OCI-LY1 (cell line): ENCODE measurements at regions not wholly inside any gene's neighbourhood (a gene's known extent, or its start where the extent isn't known, plus 50 kb on each side); places are given as distances from the start of the nearest gene placed in this dataset.

ENCODE experiments used
- H2AFZ ChIP-seq: fragments of 200-600 bp; sonication (generic), shearing (Covaris generic); 2 replicates; pipeline ENCODE4 v1.6.0; 2014; ENCODE audit warnings: antibody characterized with exemption, mild to moderate bottlenecking, low read length
- H3F3A ChIP-seq: fragments of 200-600 bp; sonication (generic), shearing (Covaris generic); 2 replicates; pipeline ENCODE4 v1.6.0; 2014; ENCODE audit warnings: mild to moderate bottlenecking, antibody characterized with exemption, low read length, moderate library complexity; ENCODE audit not compliant: insufficient read depth
- H3K27ac ChIP-seq: fragments of 200-600 bp; sonication (generic); 2 replicates; pipeline ENCODE4 v1.5.1; 2014; ENCODE audit warnings: low read length, mixed run types, mild to moderate bottlenecking, low read depth; ENCODE audit not compliant: poor library complexity, severe bottlenecking
- H3K27me3 ChIP-seq: fragments of 200-600 bp; sonication (generic); 2 replicates; pipeline ENCODE4 v1.6.0; 2014; ENCODE audit warnings: antibody characterized with exemption, mild to moderate bottlenecking, low read length, moderate library complexity; ENCODE audit not compliant: insufficient read depth
- H3K36me3 ChIP-seq: fragments of 200-600 bp; sonication (generic); 2 replicates; pipeline ENCODE4 v1.6.1; 2014; ENCODE audit warnings: mild to moderate bottlenecking, antibody characterized with exemption, low read length, moderate library complexity, mixed read lengths; ENCODE audit not compliant: insufficient read depth
- H3K4me1 ChIP-seq: fragments of 200-600 bp; sonication (generic); 2 replicates; pipeline ENCODE4 v1.5.1; 2014; ENCODE audit warnings: mild to moderate bottlenecking, low read length, moderate library complexity; ENCODE audit not compliant: insufficient read depth, severe bottlenecking
- H3K4me2 ChIP-seq: fragments of 200-600 bp; sonication (generic), shearing (Covaris generic); 2 replicates; pipeline ENCODE4 v1.6.1; 2014; ENCODE audit warnings: low read length
- H3K4me3 ChIP-seq: fragments of 200-600 bp; sonication (generic); 2 replicates; pipeline ENCODE4 v1.5.1; 2014; ENCODE audit warnings: low read length, low read depth, mild to moderate bottlenecking, mixed read lengths; ENCODE audit not compliant: poor library complexity, severe bottlenecking
- H3K79me2 ChIP-seq: fragments of 200-600 bp; shearing (Covaris generic); 2 replicates; pipeline ENCODE4 v1.6.1; 2016; ENCODE audit warnings: mixed run types, low read length, mixed read lengths; ENCODE audit not compliant: insufficient read depth
- H3K9ac ChIP-seq: fragments of 200-600 bp; sonication (generic), shearing (Covaris generic); 2 replicates; pipeline ENCODE4 v1.6.1; 2014; ENCODE audit warnings: mild to moderate bottlenecking, low read length, mixed read lengths
- H3K9me2 ChIP-seq: fragments of 200-600 bp; sonication (generic), shearing (Covaris generic); 2 replicates; pipeline ENCODE4 v1.6.1; 2014; ENCODE audit warnings: low read depth, mild to moderate bottlenecking, low read length, mixed read lengths
- H3K9me3 ChIP-seq: fragments of 200-600 bp; shearing (Covaris generic); 2 replicates; pipeline ENCODE4 v1.6.1; 2014; ENCODE audit warnings: low read length, mixed read lengths
- H4K20me1 ChIP-seq: fragments of 200-600 bp; sonication (generic), shearing (Covaris generic); 2 replicates; pipeline ENCODE4 v1.6.0; 2016; ENCODE audit warnings: mild to moderate bottlenecking, low read length; ENCODE audit not compliant: insufficient read depth
- CTCF ChIP-seq: fragments of 200-600 bp; sonication (generic), shearing (Covaris generic); IDR thresholded peaks from 2 replicates; pipeline ENCODE4 v1.5.1; 2017; ENCODE audit warnings: mild to moderate bottlenecking, antibody characterized with exemption, low read length, moderate library complexity, mixed read lengths
- EZH2 ChIP-seq: fragments of 200-600 bp; sonication (generic), shearing (Covaris generic); IDR thresholded peaks from 2 replicates; pipeline ENCODE4 v1.8.0; 2017; ENCODE audit warnings: borderline replicate concordance, mixed run types, mild to moderate bottlenecking, antibody characterized with exemption, low read length, moderate library complexity, mixed read lengths

GRCh38 chr7:131111081-131111576, 216.5 kb upstream of the MKLN1 start:
- no peak overlapping the region for H2AFZ ChIP-seq

GRCh38 chr7:131111792-131112191, 215.9 kb upstream of the MKLN1 start:
- Histone ChIP-seq H3K27me3 (no peaks in the 10 kb centered on the region), H3K9me2 (no peaks in the 10 kb centered on the region), H3K9ac (peak overlapping the region; percentile 78), H3K4me1 (peaks cover 47% of the 10 kb centered on the region), H3K9me3 (peaks cover 3% of the 10 kb centered on the region; the same call in 1 of the 2 replicates), H3K27ac (peak overlapping the region; percentile 88), H3K36me3 (peaks cover 20% of the 10 kb centered on the region), H3F3A (no peaks in the 10 kb centered on the region), H2AFZ (no peak overlapping the region), H3K4me3 (peak overlapping the region; percentile 79), H3K4me2 (peak overlapping the region; percentile 87), H4K20me1 (no peaks in the 10 kb centered on the region), H3K79me2 (peaks cover 29% of the 10 kb centered on the region)
- TF ChIP-seq CTCF (no peak), EZH2 (no peak)

More at GRCh38 chr7:131111081-131111576, 216.5 kb upstream of the MKLN1 start:
- Histone ChIP-seq H3K9me3 (no peaks in the 10 kb centered on the region), H3K27ac (peak overlapping the region; percentile 88), H3F3A (no peaks in the 10 kb centered on the region), H4K20me1 (no peaks in the 10 kb centered on the region), H3K9me2 (no peaks in the 10 kb centered on the region), H3K36me3 (peaks cover 25% of the 10 kb centered on the region), H3K79me2 (peaks cover 34% of the 10 kb centered on the region), H3K27me3 (no peaks in the 10 kb centered on the region), H3K4me1 (peaks cover 47% of the 10 kb centered on the region), H3K4me2 (peak overlapping the region; percentile 87), H3K4me3 (peak overlapping the region; percentile 79), H3K9ac (peak overlapping the region; percentile 78)
- no peak for TF ChIP-seq EZH2
- no peak for TF ChIP-seq CTCF

GRCh38 chr7:131112431-131112830, 215.2 kb upstream of the MKLN1 start:
- Histone ChIP-seq H3K79me2 (peaks cover 24% of the 10 kb centered on the region), H3K9me3 (peaks cover 5% of the 10 kb centered on the region; the same call in 1 of the 2 replicates), H4K20me1 (no peaks in the 10 kb centered on the region), H3K4me3 (peak overlapping the region; percentile 79), H3K4me2 (peak overlapping the region; percentile 87), H3F3A (no peaks in the 10 kb centered on the region), H3K9ac (peak overlapping the region; percentile 78; the same call in 1 of the 2 replicates), H2AFZ (no peak overlapping the region), H3K9me2 (no peaks in the 10 kb centered on the region), H3K27ac (peak overlapping the region; percentile 88), H3K4me1 (peaks cover 47% of the 10 kb centered on the region), H3K36me3 (peaks cover 15% of the 10 kb centered on the region), H3K27me3 (no peaks in the 10 kb centered on the region)
- TF ChIP-seq EZH2 = no peak
- TF ChIP-seq CTCF = no peak
